Nephron (organoid): ENCODE measurements at regions not wholly inside any gene's neighbourhood (a gene's known extent, or its start where the extent isn't known, plus 50 kb on each side); places are given as distances from the start of the nearest gene placed in this dataset.

ENCODE experiments used
- H3K27ac Mint-ChIP-seq, 3 experiments: 2 replicates each; pipeline ENCODE4 v1.8.0; 2020; ENCODE audit warnings: mixed read lengths in 3 of 3, mild to moderate bottlenecking in 2 of 3, moderate library complexity in 1 of 3
- H3K27me3 Mint-ChIP-seq: 2 replicates; pipeline ENCODE4 v1.8.0; 2021; ENCODE audit warnings: low read depth, mild to moderate bottlenecking, moderate library complexity, mixed read lengths
- H3K36me3 Mint-ChIP-seq: 2 replicates; pipeline ENCODE4 v1.8.0; 2020; ENCODE audit warnings: low read depth, mixed read lengths
- H3K4me1 Mint-ChIP-seq: 2 replicates; pipeline ENCODE4 v1.8.0; 2020; ENCODE audit warnings: mixed read lengths
- H3K4me3 Mint-ChIP-seq, 3 experiments: 2 replicates each; pipeline ENCODE4 v1.8.0; 2020; ENCODE audit warnings: mild to moderate bottlenecking in 3 of 3, mixed read lengths in 3 of 3, moderate library complexity in 2 of 3
- H3K9me3 Mint-ChIP-seq: 2 replicates; pipeline ENCODE4 v1.8.0; 2020; ENCODE audit warnings: mixed read lengths
- TF ChIP-seq, protein P1 (sequence below), 3 experiments: fragments of 200-600 bp; sonication (generic); IDR thresholded peaks; one replicate each; pipeline ENCODE4 v1.5.0; 2021; ENCODE audit warnings: antibody characterized with exemption in 3 of 3; ENCODE audit not compliant: unreplicated experiment in 3 of 3

DNA sequence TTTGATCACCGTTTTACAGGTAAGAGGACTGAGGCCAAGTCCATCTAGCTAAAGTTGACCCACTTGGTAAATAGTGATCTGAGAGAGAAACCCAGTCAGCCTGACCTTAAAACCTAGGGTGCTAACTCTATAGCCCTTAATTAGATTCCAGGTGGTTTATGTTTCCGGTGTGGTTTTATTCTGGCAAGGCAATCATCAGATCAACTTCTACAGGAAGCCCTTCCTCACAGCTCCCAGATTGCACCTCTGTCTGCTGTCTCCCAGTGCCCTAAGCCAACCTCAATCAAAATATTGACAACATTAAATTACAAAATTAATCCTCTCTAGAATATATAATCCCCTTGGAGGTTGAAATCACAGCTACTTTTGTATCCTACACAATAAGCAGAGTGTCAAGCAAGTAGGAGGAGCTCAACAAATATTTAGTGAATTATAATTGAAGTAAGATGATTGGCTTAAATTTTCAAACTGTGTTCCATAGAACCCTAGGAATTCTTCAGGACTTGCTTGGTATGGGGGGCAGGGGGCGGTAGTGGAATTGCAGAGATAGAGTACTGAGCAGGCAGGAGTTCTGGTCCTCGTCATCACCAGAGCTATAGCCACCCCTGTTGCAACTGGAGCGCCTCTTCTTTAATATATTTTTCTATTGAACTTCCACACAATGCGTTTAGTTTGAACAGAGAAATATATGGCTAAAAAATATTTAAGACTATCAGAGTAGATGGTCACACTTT is 692.8 kb upstream of the LRRN3 start:
- TF ChIP-seq, protein P1, sequence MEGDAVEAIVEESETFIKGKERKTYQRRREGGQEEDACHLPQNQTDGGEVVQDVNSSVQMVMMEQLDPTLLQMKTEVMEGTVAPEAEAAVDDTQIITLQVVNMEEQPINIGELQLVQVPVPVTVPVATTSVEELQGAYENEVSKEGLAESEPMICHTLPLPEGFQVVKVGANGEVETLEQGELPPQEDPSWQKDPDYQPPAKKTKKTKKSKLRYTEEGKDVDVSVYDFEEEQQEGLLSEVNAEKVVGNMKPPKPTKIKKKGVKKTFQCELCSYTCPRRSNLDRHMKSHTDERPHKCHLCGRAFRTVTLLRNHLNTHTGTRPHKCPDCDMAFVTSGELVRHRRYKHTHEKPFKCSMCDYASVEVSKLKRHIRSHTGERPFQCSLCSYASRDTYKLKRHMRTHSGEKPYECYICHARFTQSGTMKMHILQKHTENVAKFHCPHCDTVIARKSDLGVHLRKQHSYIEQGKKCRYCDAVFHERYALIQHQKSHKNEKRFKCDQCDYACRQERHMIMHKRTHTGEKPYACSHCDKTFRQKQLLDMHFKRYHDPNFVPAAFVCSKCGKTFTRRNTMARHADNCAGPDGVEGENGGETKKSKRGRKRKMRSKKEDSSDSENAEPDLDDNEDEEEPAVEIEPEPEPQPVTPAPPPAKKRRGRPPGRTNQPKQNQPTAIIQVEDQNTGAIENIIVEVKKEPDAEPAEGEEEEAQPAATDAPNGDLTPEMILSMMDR (IDR thresholded peaks at IDR 0.05; ENCODE audit: unreplicated experiment in 3 of 3), result no peak
- Mint-ChIP-seq H3K4me3 (no peak overlapping the region), H3K27ac (no peak overlapping the region), H3K27me3 (no peaks in the 10 kb centered on the region), H3K4me1 (peaks cover 10% of the 10 kb centered on the region), H3K9me3 (peaks cover 3% of the 10 kb centered on the region), H3K36me3 (no peaks in the 10 kb centered on the region)

DNA sequence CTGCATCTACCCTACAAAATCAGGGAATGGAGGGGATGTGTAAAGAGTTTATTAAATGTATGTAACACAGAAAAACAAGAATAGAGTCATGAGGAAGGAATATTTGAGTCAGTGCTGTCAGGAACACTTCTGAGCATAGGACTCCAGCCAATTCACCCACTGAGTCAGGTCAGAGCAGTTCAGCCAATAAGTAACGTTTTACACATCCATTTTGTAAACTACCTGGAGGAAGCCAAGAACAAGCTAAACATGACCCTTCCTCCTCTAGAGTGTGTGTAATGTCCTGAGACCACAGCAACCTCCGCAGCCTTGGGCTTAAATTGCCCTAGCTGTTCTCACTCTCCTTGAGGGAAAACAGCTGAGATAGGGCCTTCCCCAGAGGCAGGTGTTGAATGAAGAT is 691.5 kb upstream of the LRRN3 start:
- H3K9me3 Mint-ChIP-seq, result no peaks in the 10 kb centered on the region
- peaks cover 10% of the 10 kb centered on the region for H3K4me1 Mint-ChIP-seq
- H3K4me3 Mint-ChIP-seq, result no peak overlapping the region
- no peak overlapping the region for H3K27ac Mint-ChIP-seq
- TF ChIP-seq, protein P1 (IDR thresholded peaks at IDR 0.05; ENCODE audit: unreplicated experiment in 3 of 3), result no peak
- H3K27me3 Mint-ChIP-seq, result no peaks in the 10 kb centered on the region
- no peaks in the 10 kb centered on the region for H3K36me3 Mint-ChIP-seq

DNA sequence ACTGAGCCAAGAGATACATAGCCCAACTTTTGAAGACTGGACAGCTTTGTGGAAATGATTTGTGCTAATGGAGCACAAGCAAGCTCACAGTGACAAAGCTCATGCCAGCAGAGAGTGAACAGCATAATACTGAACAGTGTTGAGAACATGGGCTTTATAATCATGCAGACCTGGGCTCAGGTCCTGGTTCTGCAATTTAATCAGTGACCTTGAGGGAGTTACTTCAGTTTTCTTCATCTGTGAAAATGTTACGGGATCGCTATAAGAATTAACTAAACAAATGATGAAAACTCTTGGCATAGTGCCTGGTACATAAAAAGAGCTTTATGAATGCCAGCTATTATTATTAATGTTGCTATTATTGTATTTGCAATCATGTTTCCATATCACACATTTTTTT is 690.5 kb upstream of the LRRN3 start:
- H3K4me1 Mint-ChIP-seq, result peaks cover 10% of the 10 kb centered on the region
- no peak overlapping the region for H3K4me3 Mint-ChIP-seq
- no peaks in the 10 kb centered on the region for H3K9me3 Mint-ChIP-seq
- no peaks in the 10 kb centered on the region for H3K27me3 Mint-ChIP-seq
- H3K36me3 Mint-ChIP-seq, result no peaks in the 10 kb centered on the region
- TF ChIP-seq, protein P1 (IDR thresholded peaks at IDR 0.05; ENCODE audit: unreplicated experiment in 3 of 3), result no peak
- H3K27ac Mint-ChIP-seq, result no peak overlapping the region

DNA sequence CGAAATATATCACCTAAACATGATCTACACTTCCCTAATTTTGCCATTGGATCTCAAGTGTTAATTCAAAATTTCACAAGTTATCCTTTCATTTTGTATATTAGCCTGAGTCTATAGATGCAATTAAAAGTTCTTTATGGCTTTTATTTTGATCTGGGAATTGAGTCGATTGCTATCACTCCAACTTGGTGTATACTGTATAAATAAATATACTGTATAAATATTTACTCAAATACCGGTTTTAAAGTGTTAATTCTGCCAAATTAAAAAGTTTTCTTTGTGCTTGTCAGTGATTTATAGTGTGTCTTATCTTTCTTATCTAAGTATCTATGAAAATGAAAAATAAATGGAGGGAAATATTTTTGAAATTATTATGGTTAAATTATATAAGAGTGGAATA is 683.7 kb upstream of the LRRN3 start:
- H3K4me1 Mint-ChIP-seq, result no peaks in the 10 kb centered on the region
- no peaks in the 10 kb centered on the region for H3K36me3 Mint-ChIP-seq
- H3K27ac Mint-ChIP-seq, result no peak overlapping the region
- H3K9me3 Mint-ChIP-seq, result peaks cover 5% of the 10 kb centered on the region
- H3K4me3 Mint-ChIP-seq, result no peak overlapping the region
- TF ChIP-seq, protein P1 (IDR thresholded peaks at IDR 0.05; ENCODE audit: unreplicated experiment in 3 of 3), result no peak
- H3K27me3 Mint-ChIP-seq, result no peaks in the 10 kb centered on the region

DNA sequence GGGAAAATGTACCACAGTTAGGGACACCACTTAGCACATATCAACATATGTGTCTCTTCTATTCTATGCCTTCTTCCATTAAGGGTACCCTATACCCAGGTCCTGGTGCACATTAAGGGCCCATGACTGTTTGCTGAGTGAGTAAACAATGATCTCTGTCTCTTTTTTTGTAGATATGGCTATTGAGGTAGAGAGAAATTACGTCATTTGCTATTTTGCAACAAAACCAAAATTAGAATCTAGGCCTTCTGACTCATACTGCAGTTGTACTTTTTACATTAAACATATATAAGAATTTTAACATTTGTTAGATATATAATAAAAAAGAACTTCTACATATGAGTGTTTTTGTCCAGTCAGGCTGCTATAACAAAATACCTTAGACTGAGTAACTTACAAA is 683.2 kb upstream of the LRRN3 start:
- Mint-ChIP-seq H3K36me3 (no peaks in the 10 kb centered on the region), H3K4me1 (no peaks in the 10 kb centered on the region)

More for the DNA sequence above, 683.2 kb upstream of the LRRN3 start:
- peaks cover 5% of the 10 kb centered on the region for H3K9me3 Mint-ChIP-seq
- H3K4me3 Mint-ChIP-seq, result no peak overlapping the region
- no peaks in the 10 kb centered on the region for H3K27me3 Mint-ChIP-seq
- TF ChIP-seq, protein P1 (IDR thresholded peaks at IDR 0.05; ENCODE audit: unreplicated experiment in 3 of 3), result no peak
- H3K27ac Mint-ChIP-seq, result no peak overlapping the region
